GM12878 (cell line): ENCODE measurements at regions not wholly inside any gene's neighbourhood (a gene's known extent, or its start where the extent isn't known, plus 50 kb on each side); places are given as distances from the start of the nearest gene placed in this dataset.

Experiments used
- ATAC-seq: fragments of 200-7000 bp; cut with Tn5 transposase; 3 replicates; pipeline ENCODE4 v1.9.1; 2020; ENCODE audit warnings: mild to moderate bottlenecking, moderate library complexity
- BruUV-seq: library from RNA; stranded (reverse); fragments of 400-500 nt; replicated peaks from 2 replicates; lab custom pipeline; 2021; lab: Mats Ljungman, UMichigan
- CTCF ChIA-PET: fragments of 300-600 bp; sonication (Branson Sonifier 250); formaldehyde crosslinking; extraction: SDS; loops from one replicate; lab custom pipeline; 2021; ENCODE audit warnings: inconsistent platforms; lab: Yijun Ruan, JAX
- POLR2A ChIA-PET: fragments of 350-600 bp; formaldehyde crosslinking; extraction: SDS; loops from one replicate; lab custom pipeline; 2021; ENCODE audit warnings: inconsistent platforms; lab: Charles Lee
- RAD21 ChIA-PET: fragments of 300-600 bp; sonication (Branson Sonifier 250); formaldehyde crosslinking; loops from one replicate; lab custom pipeline; 2023; ENCODE audit warnings: antibody characterized with exemption; ENCODE audit not compliant: unreplicated experiment; lab: Charles Lee
- SMC1A ChIA-PET: fragments of 300-600 bp; sonication (Branson Sonifier 250); formaldehyde crosslinking; loops from one replicate; lab custom pipeline; 2023; ENCODE audit not compliant: unreplicated experiment, uncharacterized antibody; lab: Charles Lee
- DNase-seq: peaks from one replicate; pipeline ENCODE4 v3.0.0-alpha.2; 2011; ENCODE audit warnings: low read depth, low spot score
- FAIRE-seq: peaks from 3 replicates; lab custom pipeline; 2011; peaks lifted over from hg19 to GRCh38; lab: Jason Lieb, UNC
- H2AFZ ChIP-seq: 2 replicates; pipeline ENCODE4 v1.6.0; 2011; ENCODE audit warnings: low read depth, low read length, control low read depth; ENCODE audit not compliant: control insufficient read depth
- H3K27ac ChIP-seq: 2 replicates; pipeline ENCODE4 v1.5.1; 2011; ENCODE audit warnings: control low read depth; ENCODE audit not compliant: control insufficient read depth, insufficient read depth
- H3K27me3 ChIP-seq, 2 experiments: replicated peaks in 1 of 2; 2 replicates each; pipeline versions ENCODE4 v1.6.0 to v1.6.1; 2011; ENCODE audit warnings: low read length in 1 of 2; ENCODE audit not compliant: control insufficient read depth in 2 of 2, insufficient read depth in 2 of 2
- H3K36me3 ChIP-seq, 2 experiments: 2 replicates each; pipeline ENCODE4 v1.5.1; 2011; ENCODE audit warnings: low read length in 1 of 2; ENCODE audit not compliant: control insufficient read depth in 2 of 2, insufficient read depth in 2 of 2
- H3K4me1 ChIP-seq: 2 replicates; pipeline ENCODE4 v1.6.1; 2011; ENCODE audit warnings: mild to moderate bottlenecking, low read length, moderate library complexity, mixed read lengths; ENCODE audit not compliant: control insufficient read depth, insufficient read depth
- H3K4me2 ChIP-seq: 2 replicates; pipeline ENCODE4 v1.6.0; 2011; ENCODE audit warnings: control low read depth; ENCODE audit not compliant: control insufficient read depth, insufficient read depth
- H3K4me3 ChIP-seq: fragments of 200-600 bp; sonication (generic); 2 replicates; pipeline ENCODE4 v1.5.1; 2016
- H3K79me2 ChIP-seq: 2 replicates; pipeline ENCODE4 v1.6.0; 2011; ENCODE audit warnings: low read length; ENCODE audit not compliant: control insufficient read depth, insufficient read depth
- H3K9ac ChIP-seq: 2 replicates; pipeline ENCODE4 v1.8.0; 2011; ENCODE audit warnings: low read length, control low read depth, mixed read lengths; ENCODE audit not compliant: control insufficient read depth, insufficient read depth
- H3K9me3 ChIP-seq: replicated peaks from 3 replicates; pipeline ENCODE4 v1.5.1; 2011; ENCODE audit warnings: mild to moderate bottlenecking, low read length; ENCODE audit not compliant: control insufficient read depth, insufficient read depth
- H4K20me1 ChIP-seq: 2 replicates; pipeline ENCODE4 v1.6.0; 2011; ENCODE audit not compliant: control insufficient read depth, insufficient read depth
- HDAC6 ChIP-seq: fragments of 200-600 bp; sonication (generic); IDR thresholded peaks from one replicate; pipeline ENCODE4 v1.8.0; 2017; ENCODE audit warnings: antibody characterized with exemption; ENCODE audit not compliant: unreplicated experiment
- HDGF ChIP-seq: fragments of 450-650 bp; IDR thresholded peaks from 2 replicates; pipeline ENCODE4 v1.6.1; 2016; ENCODE audit warnings: antibody characterized with exemption
- JUNB ChIP-seq: IDR thresholded peaks from 2 replicates; pipeline ENCODE4 v1.6.1; 2016; ENCODE audit warnings: antibody characterized with exemption, mild to moderate bottlenecking
- POLR2AphosphoS5 ChIP-seq: IDR thresholded peaks from 2 replicates; pipeline ENCODE4 v1.6.1; 2011; ENCODE audit warnings: mild to moderate bottlenecking, low read length, inconsistent platforms
- RCOR1 ChIP-seq: conservative IDR thresholded peaks from 2 replicates; pipeline ENCODE4 v1.6.1; 2012; ENCODE audit warnings: low read depth, low read length, improper control_type of control experiment
- SPI1 ChIP-seq: IDR thresholded peaks from 2 replicates; pipeline ENCODE4 v1.6.1; 2011; ENCODE audit warnings: low read depth, mild to moderate bottlenecking, low read length, moderate library complexity, borderline replicate concordance; ENCODE audit not compliant: insufficient read depth
- SUZ12 ChIP-seq: fragments of 200-600 bp; sonication (generic); IDR thresholded peaks from one replicate; pipeline ENCODE4 v1.6.1; 2018; ENCODE audit warnings: antibody characterized with exemption, mild to moderate bottlenecking; ENCODE audit not compliant: unreplicated experiment
- WGBS: methylation state at CpG from one replicate; pipeline ENCODE4 v1.1.6; 2016; ENCODE audit warnings: low lambda C conversion rate; ENCODE audit not compliant: insufficient replicate concordance, insufficient coverage; ENCODE audit errors: missing lambda C conversion rate; 5-methylcytosine and 5-hydroxymethylcytosine counted together
- in situ Hi-C: fragments of 300-500 bp; cut with MboI; formaldehyde crosslinking; loops from 9 replicates; pipeline ENCODE4 v1.14.3; 2018; ENCODE audit warnings: mixed read lengths
- intact Hi-C: fragments of 100-400 bp; cut with micrococcal nuclease; formaldehyde crosslinking; loops from one replicate; pipeline ENCODE4 v1.14.2; 2022; ENCODE audit not compliant: unreplicated experiment
- TF ChIP-seq, protein P1 (sequence below): fragments of 450-650 bp; IDR thresholded peaks from 2 replicates; pipeline ENCODE4 v1.6.1; 2017; ENCODE audit warnings: mild to moderate bottlenecking, moderate library complexity
- TF ChIP-seq, protein P2 (sequence below): fragments of 450-650 bp; IDR thresholded peaks from 2 replicates; pipeline ENCODE4 v1.6.1; 2017; ENCODE audit warnings: mild to moderate bottlenecking, low read depth, inconsistent platforms; ENCODE audit not compliant: poor library complexity, severe bottlenecking
- TF ChIP-seq, protein P3 (sequence below): fragments of 150-350 bp; IDR thresholded peaks from 2 replicates; pipeline ENCODE4 v1.6.1; 2014; ENCODE audit warnings: mild to moderate bottlenecking, low read depth, low read length

DNA sequence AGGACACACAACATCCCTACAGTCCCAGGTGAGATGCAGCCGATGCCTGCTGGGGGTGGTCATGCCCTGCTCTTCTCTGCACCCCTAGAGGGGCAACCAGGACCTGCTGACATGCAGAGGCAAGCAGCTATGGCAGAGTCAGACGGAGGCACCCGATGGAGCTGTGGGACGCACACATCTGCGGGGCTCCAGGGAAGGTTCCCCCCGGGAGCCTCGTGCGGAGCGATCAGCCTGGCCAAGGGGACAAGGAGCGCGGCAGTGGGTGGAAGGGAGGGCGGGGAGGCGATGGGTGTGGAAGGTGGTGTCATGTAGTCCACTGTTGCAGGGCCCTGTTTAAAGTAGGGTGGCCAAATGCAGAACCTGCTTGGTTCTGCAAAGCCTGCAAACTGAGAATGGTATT is 143.0 kb upstream of the AJAP1 start:
- FAIRE-seq = no peak
- in situ Hi-C loops = no loop called here

More for the DNA sequence above, 143.0 kb upstream of the AJAP1 start:
- ATAC-seq = no peak
- Histone ChIP-seq H3K9me3 (no peaks in the 10 kb centered on the region; the same call in 2 of the 3 replicates), H3K27me3 (no peaks in the 10 kb centered on the region), H3K79me2 (no peaks in the 10 kb centered on the region), H3K4me2 (no peak overlapping the region), H3K4me1 (no peaks in the 10 kb centered on the region), H4K20me1 (no peaks in the 10 kb centered on the region), H3K36me3 (no peaks in the 10 kb centered on the region), H3K27ac (no peak overlapping the region), H3K9ac (no peak overlapping the region), H3K4me3 (no peak overlapping the region), H2AFZ (no peak overlapping the region)
- ChIA-PET POLR2A (no interaction called here), CTCF (no interaction called here), SMC1A (no interaction called here), RAD21 (no interaction called here)
- intact Hi-C loops = no loop called here
- TF ChIP-seq RCOR1 (no peak), SPI1 (no peak), HDGF (no peak), JUNB (no peak), SUZ12 (no peak), POLR2AphosphoS5 (no peak), HDAC6 (no peak)
- TF ChIP-seq, protein P1, sequence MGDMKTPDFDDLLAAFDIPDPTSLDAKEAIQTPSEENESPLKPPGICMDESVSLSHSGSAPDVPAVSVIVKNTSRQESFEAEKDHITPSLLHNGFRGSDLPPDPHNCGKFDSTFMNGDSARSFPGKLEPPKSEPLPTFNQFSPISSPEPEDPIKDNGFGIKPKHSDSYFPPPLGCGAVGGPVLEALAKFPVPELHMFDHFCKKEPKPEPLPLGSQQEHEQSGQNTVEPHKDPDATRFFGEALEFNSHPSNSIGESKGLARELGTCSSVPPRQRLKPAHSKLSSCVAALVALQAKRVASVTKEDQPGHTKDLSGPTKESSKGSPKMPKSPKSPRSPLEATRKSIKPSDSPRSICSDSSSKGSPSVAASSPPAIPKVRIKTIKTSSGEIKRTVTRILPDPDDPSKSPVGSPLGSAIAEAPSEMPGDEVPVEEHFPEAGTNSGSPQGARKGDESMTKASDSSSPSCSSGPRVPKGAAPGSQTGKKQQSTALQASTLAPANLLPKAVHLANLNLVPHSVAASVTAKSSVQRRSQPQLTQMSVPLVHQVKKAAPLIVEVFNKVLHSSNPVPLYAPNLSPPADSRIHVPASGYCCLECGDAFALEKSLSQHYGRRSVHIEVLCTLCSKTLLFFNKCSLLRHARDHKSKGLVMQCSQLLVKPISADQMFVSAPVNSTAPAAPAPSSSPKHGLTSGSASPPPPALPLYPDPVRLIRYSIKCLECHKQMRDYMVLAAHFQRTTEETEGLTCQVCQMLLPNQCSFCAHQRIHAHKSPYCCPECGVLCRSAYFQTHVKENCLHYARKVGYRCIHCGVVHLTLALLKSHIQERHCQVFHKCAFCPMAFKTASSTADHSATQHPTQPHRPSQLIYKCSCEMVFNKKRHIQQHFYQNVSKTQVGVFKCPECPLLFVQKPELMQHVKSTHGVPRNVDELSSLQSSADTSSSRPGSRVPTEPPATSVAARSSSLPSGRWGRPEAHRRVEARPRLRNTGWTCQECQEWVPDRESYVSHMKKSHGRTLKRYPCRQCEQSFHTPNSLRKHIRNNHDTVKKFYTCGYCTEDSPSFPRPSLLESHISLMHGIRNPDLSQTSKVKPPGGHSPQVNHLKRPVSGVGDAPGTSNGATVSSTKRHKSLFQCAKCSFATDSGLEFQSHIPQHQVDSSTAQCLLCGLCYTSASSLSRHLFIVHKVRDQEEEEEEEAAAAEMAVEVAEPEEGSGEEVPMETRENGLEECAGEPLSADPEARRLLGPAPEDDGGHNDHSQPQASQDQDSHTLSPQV = no peak
- TF ChIP-seq, protein P2, sequence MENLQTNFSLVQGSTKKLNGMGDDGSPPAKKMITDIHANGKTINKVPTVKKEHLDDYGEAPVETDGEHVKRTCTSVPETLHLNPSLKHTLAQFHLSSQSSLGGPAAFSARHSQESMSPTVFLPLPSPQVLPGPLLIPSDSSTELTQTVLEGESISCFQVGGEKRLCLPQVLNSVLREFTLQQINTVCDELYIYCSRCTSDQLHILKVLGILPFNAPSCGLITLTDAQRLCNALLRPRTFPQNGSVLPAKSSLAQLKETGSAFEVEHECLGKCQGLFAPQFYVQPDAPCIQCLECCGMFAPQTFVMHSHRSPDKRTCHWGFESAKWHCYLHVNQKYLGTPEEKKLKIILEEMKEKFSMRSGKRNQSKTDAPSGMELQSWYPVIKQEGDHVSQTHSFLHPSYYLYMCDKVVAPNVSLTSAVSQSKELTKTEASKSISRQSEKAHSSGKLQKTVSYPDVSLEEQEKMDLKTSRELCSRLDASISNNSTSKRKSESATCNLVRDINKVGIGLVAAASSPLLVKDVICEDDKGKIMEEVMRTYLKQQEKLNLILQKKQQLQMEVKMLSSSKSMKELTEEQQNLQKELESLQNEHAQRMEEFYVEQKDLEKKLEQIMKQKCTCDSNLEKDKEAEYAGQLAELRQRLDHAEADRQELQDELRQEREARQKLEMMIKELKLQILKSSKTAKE = no peak
- TF ChIP-seq, protein P3, sequence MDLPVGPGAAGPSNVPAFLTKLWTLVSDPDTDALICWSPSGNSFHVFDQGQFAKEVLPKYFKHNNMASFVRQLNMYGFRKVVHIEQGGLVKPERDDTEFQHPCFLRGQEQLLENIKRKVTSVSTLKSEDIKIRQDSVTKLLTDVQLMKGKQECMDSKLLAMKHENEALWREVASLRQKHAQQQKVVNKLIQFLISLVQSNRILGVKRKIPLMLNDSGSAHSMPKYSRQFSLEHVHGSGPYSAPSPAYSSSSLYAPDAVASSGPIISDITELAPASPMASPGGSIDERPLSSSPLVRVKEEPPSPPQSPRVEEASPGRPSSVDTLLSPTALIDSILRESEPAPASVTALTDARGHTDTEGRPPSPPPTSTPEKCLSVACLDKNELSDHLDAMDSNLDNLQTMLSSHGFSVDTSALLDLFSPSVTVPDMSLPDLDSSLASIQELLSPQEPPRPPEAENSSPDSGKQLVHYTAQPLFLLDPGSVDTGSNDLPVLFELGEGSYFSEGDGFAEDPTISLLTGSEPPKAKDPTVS = no peak
- no peak for DNase-seq
- WGBS = 39% methylated on average over 12 of the region's 13 CpGs
- BruUV-seq = no TSS peak
